ENCODE measurements at regions not wholly inside any gene's neighbourhood (a gene's known extent, or its start where the extent isn't known, plus 50 kb on each side); places are given as distances from the start of the nearest gene placed in this dataset.

GRCh38 chr18:44541781-44542180, 138.9 kb upstream of the SETBP1 start:
- no peak for TF ChIP-seq CTCF (IDR thresholded peaks at IDR 0.05)
- no peak for TF ChIP-seq POLR2A (IDR thresholded peaks at IDR 0.05)
- TF ChIP-seq POLR2AphosphoS5 (IDR thresholded peaks at IDR 0.05) = no peak

All from transverse colon (tissue), 4 donors.